Liver (tissue), 8 donors: ENCODE measurements at regions not wholly inside any gene's neighbourhood (a gene's known extent, or its start where the extent isn't known, plus 50 kb on each side); places are given as distances from the start of the nearest gene placed in this dataset.

ENCODE experiments used
- DNase-seq: peaks from one replicate; pipeline ENCODE4 v3.0.0-alpha.2; 2017; ENCODE audit warnings: low spot score
- H3K27ac ChIP-seq, 2 donors: one replicate each; pipeline ENCODE4 v1.7.0; 2013; ENCODE audit warnings: inconsistent platforms in 2 of 2, low read length in 2 of 2, control low read depth in 1 of 2, low read depth in 1 of 2, mild to moderate bottlenecking in 1 of 2
- H3K27me3 ChIP-seq, 4 donors: one replicate each; pipeline versions ENCODE4 v1.6.1 to v1.7.0; 2013; ENCODE audit warnings: low read length in 3 of 4, inconsistent platforms in 1 of 4, mild to moderate bottlenecking in 1 of 4, moderate library complexity in 1 of 4; ENCODE audit not compliant: control insufficient read depth in 4 of 4, insufficient read depth in 4 of 4
- H3K36me3 ChIP-seq, 4 donors: one replicate each; pipeline versions ENCODE4 v1.6.1 to v1.7.0; 2013; ENCODE audit warnings: low read length in 3 of 4, mild to moderate bottlenecking in 3 of 4, low read depth in 1 of 4, moderate library complexity in 1 of 4; ENCODE audit not compliant: control insufficient read depth in 4 of 4, insufficient read depth in 3 of 4
- H3K4me1 ChIP-seq, 4 donors: one replicate each; pipeline versions ENCODE4 v1.6.1 to v1.7.0; 2013; ENCODE audit warnings: low read length in 3 of 4, mild to moderate bottlenecking in 3 of 4, moderate library complexity in 1 of 4; ENCODE audit not compliant: control insufficient read depth in 4 of 4, insufficient read depth in 4 of 4
- H3K4me3 ChIP-seq, 3 donors: one replicate each; pipeline versions ENCODE4 v1.6.1 to v1.7.0; 2013; ENCODE audit warnings: low read length in 3 of 3, control low read depth in 1 of 3, low read depth in 1 of 3, mild to moderate bottlenecking in 1 of 3
- H3K9ac ChIP-seq, 2 donors: one replicate each; pipeline ENCODE4 v1.7.0; 2013; ENCODE audit warnings: low read length in 2 of 2, mild to moderate bottlenecking in 2 of 2, moderate library complexity in 2 of 2, control low read depth in 1 of 2, low read depth in 1 of 2
- H3K9me3 ChIP-seq, 4 donors: one replicate each; pipeline versions ENCODE4 v1.6.1 to v1.7.0; 2013; ENCODE audit warnings: low read length in 3 of 4; ENCODE audit not compliant: control insufficient read depth in 4 of 4
- ATF3 ChIP-seq: IDR thresholded peaks from 2 replicates; pipeline ENCODE4 v1.6.1; 2016; ENCODE audit warnings: antibody characterized with exemption
- CTCF ChIP-seq: fragments of 150-350 bp; IDR thresholded peaks from 2 replicates; pipeline ENCODE4 v1.5.1; 2017; ENCODE audit warnings: improper control_type of control experiment, low read depth, low read length; ENCODE audit not compliant: missing input control
- GABPA ChIP-seq, 2 donors: IDR thresholded peaks in 1 of 2; conservative IDR thresholded peaks in 1 of 2; 2 replicates each; pipeline ENCODE4 v1.6.1; 2016; ENCODE audit warnings: antibody characterized with exemption in 2 of 2, mild to moderate bottlenecking in 1 of 2, moderate library complexity in 1 of 2
- HNF4A ChIP-seq, 2 donors: conservative IDR thresholded peaks; 2 replicates each; pipeline ENCODE4 v1.6.1; 2016; ENCODE audit warnings: antibody characterized with exemption in 2 of 2, mild to moderate bottlenecking in 2 of 2
- HNF4G ChIP-seq: IDR thresholded peaks from 2 replicates; pipeline ENCODE4 v1.6.1; 2016; ENCODE audit warnings: antibody characterized with exemption
- MAX ChIP-seq: IDR thresholded peaks from 2 replicates; pipeline ENCODE4 v1.6.1; 2016; ENCODE audit warnings: antibody characterized with exemption
- REST ChIP-seq: IDR thresholded peaks from 2 replicates; pipeline ENCODE4 v1.6.1; 2016; ENCODE audit warnings: antibody characterized with exemption, mild to moderate bottlenecking
- RXRA ChIP-seq, 2 donors: IDR thresholded peaks; 2 replicates each; pipeline ENCODE4 v1.6.1; 2017 to 2018; ENCODE audit warnings: antibody characterized with exemption in 2 of 2, mild to moderate bottlenecking in 1 of 2
- TAF1 ChIP-seq: conservative IDR thresholded peaks from 2 replicates; pipeline ENCODE4 v1.6.1; 2016; ENCODE audit warnings: antibody characterized with exemption, mild to moderate bottlenecking
- YY1 ChIP-seq: IDR thresholded peaks from 2 replicates; pipeline ENCODE4 v1.6.1; 2016; ENCODE audit warnings: antibody characterized with exemption, mild to moderate bottlenecking
- ZBTB33 ChIP-seq: IDR thresholded peaks from 2 replicates; pipeline ENCODE4 v1.6.1; 2016; ENCODE audit warnings: antibody characterized with exemption
- WGBS: extraction: QIAGEN DNeasy Blood & Tissue Kit; methylation state at CpG from one replicate; pipeline ENCODE4 v1.1.7; 2013; 5-methylcytosine and 5-hydroxymethylcytosine counted together
- donor health status: healthy.
- donor health status: healthy.
- donor health status: healthy.
- donor health status: healthy.
- donor health status: healthy.

- no peak for DNase-seq
- H3K4me1 ChIP-seq = no peaks in the 10 kb centered on the region
- H3K9me3 ChIP-seq = peaks cover 1 to 11% (median 4%) of the 10 kb centered on the region in 4 donors
- H3K4me3 ChIP-seq = no peak overlapping the region
- WGBS = 95% methylated on average over 1 of the region's 1 CpG
- no peaks in the 10 kb centered on the region for H3K27me3 ChIP-seq
- TF ChIP-seq CTCF = no peak
- no peaks in the 10 kb centered on the region for H3K36me3 ChIP-seq
- no peak overlapping the region for H3K27ac ChIP-seq
- no peak overlapping the region for H3K9ac ChIP-seq
These were observed 53.9 kb upstream of the NFKBIA start for GRCh38 chr14:35458442-35458841.

- TF ChIP-seq MAX (no peak), ATF3 (no peak), HNF4A (conservative IDR thresholded peaks at IDR 0.05) (no peak), REST (no peak), TAF1 (no peak), GABPA (IDR thresholded peaks at IDR 0.05 in 1 of 2, conservative IDR thresholded peaks at IDR 0.05 in 1 of 2) (no peak), YY1 (no peak), ZBTB33 (no peak), HNF4G (no peak), RXRA (IDR thresholded peaks at IDR 0.05) (no peak)
- WGBS = 72% methylated on average over 3 of the region's 3 CpGs
- Histone ChIP-seq H3K27me3 (no peaks in the 10 kb centered on the region), H3K9ac (no peak overlapping the region), H3K4me3 (no peak overlapping the region), H3K9me3 (peaks cover 1 to 11% (median 4%) of the 10 kb centered on the region in 4 donors), H3K27ac (no peak overlapping the region), H3K4me1 (no peaks in the 10 kb centered on the region), H3K36me3 (no peaks in the 10 kb centered on the region)
- DNase-seq = no peak
These were observed 55.2 kb upstream of the NFKBIA start for GRCh38 chr14:35459776-35460175.
